ENCODE measurements at regions not wholly inside any gene's neighbourhood (a gene's known extent, or its start where the extent isn't known, plus 50 kb on each side); places are given as distances from the start of the nearest gene placed in this dataset.
A peak's percentile ranks its signal among the peaks of the same experiment; 100 is the strongest.

DNA sequence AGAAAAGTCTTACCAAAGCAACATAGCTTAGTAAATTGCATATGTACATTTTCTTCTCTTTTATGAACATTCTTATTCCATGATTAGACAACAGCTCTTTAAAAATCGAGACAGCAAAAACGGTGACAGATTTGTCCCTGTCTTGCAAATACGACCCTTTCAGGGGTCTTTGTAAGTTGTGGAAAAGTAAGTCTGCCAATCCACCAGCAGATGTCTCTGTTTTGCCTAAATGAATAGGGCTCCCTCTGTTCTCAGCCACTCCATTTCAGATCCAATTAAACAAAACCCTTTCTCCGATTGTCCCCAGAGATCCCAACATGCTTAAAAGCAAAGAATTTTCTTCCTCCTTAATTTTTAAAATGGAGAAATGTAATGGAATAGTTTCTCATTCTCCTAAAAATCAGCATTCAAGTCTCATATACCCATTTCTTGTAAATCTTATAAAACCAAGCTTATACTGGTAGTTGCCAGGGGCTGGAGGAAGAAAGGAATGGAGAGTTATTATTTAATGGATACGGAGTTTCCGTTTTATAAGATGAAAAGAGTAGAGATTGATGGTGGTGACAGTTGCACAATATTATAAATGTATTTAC, 61.0 kb upstream of the NFE2L3 start:
- H3K27me3 ChIP-seq (ENCODE audit: control insufficient read depth, insufficient read depth, low read length) = no peaks in the 10 kb centered on the region
- TF ChIP-seq, protein P1, sequence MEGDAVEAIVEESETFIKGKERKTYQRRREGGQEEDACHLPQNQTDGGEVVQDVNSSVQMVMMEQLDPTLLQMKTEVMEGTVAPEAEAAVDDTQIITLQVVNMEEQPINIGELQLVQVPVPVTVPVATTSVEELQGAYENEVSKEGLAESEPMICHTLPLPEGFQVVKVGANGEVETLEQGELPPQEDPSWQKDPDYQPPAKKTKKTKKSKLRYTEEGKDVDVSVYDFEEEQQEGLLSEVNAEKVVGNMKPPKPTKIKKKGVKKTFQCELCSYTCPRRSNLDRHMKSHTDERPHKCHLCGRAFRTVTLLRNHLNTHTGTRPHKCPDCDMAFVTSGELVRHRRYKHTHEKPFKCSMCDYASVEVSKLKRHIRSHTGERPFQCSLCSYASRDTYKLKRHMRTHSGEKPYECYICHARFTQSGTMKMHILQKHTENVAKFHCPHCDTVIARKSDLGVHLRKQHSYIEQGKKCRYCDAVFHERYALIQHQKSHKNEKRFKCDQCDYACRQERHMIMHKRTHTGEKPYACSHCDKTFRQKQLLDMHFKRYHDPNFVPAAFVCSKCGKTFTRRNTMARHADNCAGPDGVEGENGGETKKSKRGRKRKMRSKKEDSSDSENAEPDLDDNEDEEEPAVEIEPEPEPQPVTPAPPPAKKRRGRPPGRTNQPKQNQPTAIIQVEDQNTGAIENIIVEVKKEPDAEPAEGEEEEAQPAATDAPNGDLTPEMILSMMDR (IDR thresholded peaks at IDR 0.05; ENCODE audit: borderline replicate concordance, extremely low read depth, insufficient read depth) = peak; percentile 64
- DNase-seq = peak in 3 of 5 donors; percentile 32 to 87 (median 85)
- no peaks in the 10 kb centered on the region for H3K36me3 ChIP-seq (ENCODE audit: control insufficient read depth in 2 of 3, insufficient read depth in 3 of 3, low read length in 3 of 3)
- intact Hi-C loops (cut with DNase I) = loop anchor here (10.0 kb wide), 1 partner anchor 274 kb away; no protein-coding TSS in a partner anchor
- H3K27ac ChIP-seq (ENCODE audit: low read depth in 2 of 2, low read length in 2 of 2) = no peak overlapping the region
- no peaks in the 10 kb centered on the region for H3K9me3 ChIP-seq (ENCODE audit: control insufficient read depth in 2 of 3, insufficient read depth in 1 of 3, low read length in 3 of 3)
- no peak overlapping the region for H3K9ac ChIP-seq (ENCODE audit: low read length in 3 of 3)
- peak; percentile 42 for FAIRE-seq
- H3K4me1 ChIP-seq (ENCODE audit: control insufficient read depth in 2 of 3, insufficient read depth in 2 of 3, low read depth in 1 of 3, low read length in 3 of 3) = no peaks in the 10 kb centered on the region
- peak overlapping the region in 1 of 3 donors; percentile 3 for H3K4me3 ChIP-seq (ENCODE audit: low read length in 3 of 3)

DNA sequence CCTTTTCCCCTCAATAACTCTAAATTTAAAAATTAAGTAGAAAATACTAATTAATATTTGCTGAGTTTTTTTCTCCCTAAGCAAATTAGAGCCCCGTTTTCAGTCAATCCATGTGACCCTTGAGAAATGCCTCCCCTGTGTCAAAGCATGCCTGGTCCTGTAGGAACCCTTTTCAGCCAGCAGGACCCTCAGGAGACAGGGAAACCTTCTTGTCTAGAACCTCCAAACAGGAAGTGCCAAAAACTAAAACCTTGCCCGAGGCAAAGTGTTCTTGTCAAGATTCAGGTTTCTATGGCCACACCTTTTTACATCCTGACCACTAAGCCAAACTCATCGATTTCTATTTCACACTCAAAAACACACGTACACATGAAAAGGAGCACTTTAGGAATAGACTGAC, 60.1 kb upstream of the NFE2L3 start:
- H3K27me3 ChIP-seq (ENCODE audit: control insufficient read depth, insufficient read depth, low read length) = no peaks in the 10 kb centered on the region
- DNase-seq (peak in 1 of 5 donors; percentile 39), FAIRE-seq (no peak)
- H3K27ac ChIP-seq (ENCODE audit: low read depth in 2 of 2, low read length in 2 of 2) = no peak overlapping the region
- no peaks in the 10 kb centered on the region for H3K4me1 ChIP-seq (ENCODE audit: control insufficient read depth in 2 of 3, insufficient read depth in 2 of 3, low read depth in 1 of 3, low read length in 3 of 3)
- no peaks in the 10 kb centered on the region for H3K36me3 ChIP-seq (ENCODE audit: control insufficient read depth in 2 of 3, insufficient read depth in 3 of 3, low read length in 3 of 3)
- no peak overlapping the region for H3K4me3 ChIP-seq (ENCODE audit: low read length in 3 of 3)
- TF ChIP-seq, protein P1 (IDR thresholded peaks at IDR 0.05; ENCODE audit: borderline replicate concordance, extremely low read depth, insufficient read depth) = no peak
- no peak overlapping the region for H3K9ac ChIP-seq (ENCODE audit: low read length in 3 of 3)
- intact Hi-C loops (cut with DNase I) = loop anchor here (10.0 kb wide), 1 partner anchor 273 kb away; no protein-coding TSS in a partner anchor
- no peaks in the 10 kb centered on the region for H3K9me3 ChIP-seq (ENCODE audit: control insufficient read depth in 2 of 3, insufficient read depth in 1 of 3, low read length in 3 of 3)

DNA sequence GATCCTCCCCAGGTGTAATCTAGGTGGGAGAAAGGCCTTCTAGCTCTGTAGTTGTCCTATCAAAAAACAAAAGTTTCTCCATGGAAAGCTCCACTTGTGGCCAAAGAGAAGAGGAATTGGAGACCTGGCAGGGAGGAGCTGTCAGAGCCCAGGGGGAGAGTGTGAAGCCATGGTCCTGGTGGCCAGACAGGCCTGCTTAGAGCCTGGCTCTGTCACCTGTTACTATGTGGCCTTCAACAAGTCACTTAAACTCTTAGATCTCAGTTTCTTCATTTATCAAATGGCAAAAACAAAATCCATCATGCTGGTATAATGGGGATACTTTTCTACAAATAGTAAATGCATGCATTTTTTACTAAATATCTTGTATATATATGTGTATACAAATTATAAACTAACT, 59.0 kb upstream of the NFE2L3 start:
- no peak for FAIRE-seq
- Histone ChIP-seq H3K4me3 (ENCODE audit: low read length in 3 of 3) (no peak overlapping the region), H3K27me3 (ENCODE audit: control insufficient read depth, insufficient read depth, low read length) (no peaks in the 10 kb centered on the region), H3K4me1 (ENCODE audit: control insufficient read depth in 2 of 3, insufficient read depth in 2 of 3, low read depth in 1 of 3, low read length in 3 of 3) (no peaks in the 10 kb centered on the region), H3K9ac (ENCODE audit: low read length in 3 of 3) (no peak overlapping the region), H3K36me3 (ENCODE audit: control insufficient read depth in 2 of 3, insufficient read depth in 3 of 3, low read length in 3 of 3) (no peaks in the 10 kb centered on the region), H3K27ac (ENCODE audit: low read depth in 2 of 2, low read length in 2 of 2) (no peak overlapping the region), H3K9me3 (ENCODE audit: control insufficient read depth in 2 of 3, insufficient read depth in 1 of 3, low read length in 3 of 3) (no peaks in the 10 kb centered on the region)
- TF ChIP-seq, protein P1 (IDR thresholded peaks at IDR 0.05; ENCODE audit: borderline replicate concordance, extremely low read depth, insufficient read depth) = no peak
- DNase-seq = no peak
- intact Hi-C loops (cut with DNase I) = loop anchor here (10.0 kb wide), 1 partner anchor 272 kb away; no protein-coding TSS in a partner anchor

Data from kidney (tissue), 13 donors.